Trophoblast cell (in vitro differentiated cells and primary cell): ENCODE measurements at regions not wholly inside any gene's neighbourhood (a gene's known extent, or its start where the extent isn't known, plus 50 kb on each side); places are given as distances from the start of the nearest gene placed in this dataset.
A peak's percentile ranks its signal among the peaks of the same experiment; 100 is the strongest.

Experiments
- DNase-seq, 2 donors: peaks; one replicate each; pipeline ENCODE4 v3.0.0-alpha.2; 2016
- H2AFZ ChIP-seq: 2 replicates; pipeline ENCODE4 v1.6.1; 2013; ENCODE audit warnings: low read length, moderate library complexity, mild to moderate bottlenecking; ENCODE audit not compliant: insufficient read depth, poor library complexity
- H2AK5ac ChIP-seq: 2 replicates; pipeline ENCODE4 v1.6.1; 2013; ENCODE audit warnings: mild to moderate bottlenecking, low read length
- H2BK120ac ChIP-seq: 2 replicates; pipeline ENCODE4 v1.6.1; 2013; ENCODE audit warnings: low read length, mild to moderate bottlenecking, moderate library complexity; ENCODE audit not compliant: insufficient read depth, poor library complexity
- H2BK12ac ChIP-seq: 2 replicates; pipeline ENCODE4 v1.6.1; 2013; ENCODE audit warnings: mild to moderate bottlenecking, low read length, moderate library complexity
- H2BK5ac ChIP-seq: 2 replicates; pipeline ENCODE4 v1.6.1; 2013; ENCODE audit warnings: low read length, low read depth, moderate library complexity, mild to moderate bottlenecking; ENCODE audit not compliant: poor library complexity
- H3K14ac ChIP-seq: 2 replicates; pipeline ENCODE4 v1.6.1; 2013; ENCODE audit warnings: mild to moderate bottlenecking, low read length
- H3K18ac ChIP-seq: 2 replicates; pipeline ENCODE4 v1.6.1; 2013; ENCODE audit warnings: mild to moderate bottlenecking, low read length
- H3K23ac ChIP-seq: 2 replicates; pipeline ENCODE4 v1.6.1; 2013; ENCODE audit warnings: low read length
- H3K27ac ChIP-seq: 2 replicates; pipeline ENCODE4 v1.5.1; 2013; ENCODE audit warnings: low read depth, mild to moderate bottlenecking, inconsistent platforms, low read length, moderate library complexity
- H3K27me3 ChIP-seq: 2 replicates; pipeline ENCODE4 v1.6.1; 2013; ENCODE audit warnings: inconsistent platforms, mild to moderate bottlenecking, low read length, moderate library complexity; ENCODE audit not compliant: insufficient read depth
- H3K36me3 ChIP-seq, 2 experiments: 1 replicate in 1 of 2; 2 replicates in 1 of 2; pipeline ENCODE4 v1.6.1; 2013; ENCODE audit warnings: low read length in 2 of 2, mild to moderate bottlenecking in 2 of 2, moderate library complexity in 1 of 2; ENCODE audit not compliant: insufficient read depth in 2 of 2, control insufficient read depth in 1 of 2
- H3K4ac ChIP-seq: 2 replicates; pipeline ENCODE4 v1.6.1; 2013; ENCODE audit warnings: low read depth, mild to moderate bottlenecking, low read length, moderate library complexity
- H3K4me1 ChIP-seq, 2 experiments: 1 replicate in 1 of 2; 2 replicates in 1 of 2; pipeline ENCODE4 v1.6.1; 2013; ENCODE audit warnings: low read length in 2 of 2, mild to moderate bottlenecking in 2 of 2, moderate library complexity in 1 of 2; ENCODE audit not compliant: insufficient read depth in 2 of 2, control insufficient read depth in 1 of 2
- H3K4me2 ChIP-seq: 2 replicates; pipeline ENCODE4 v1.6.1; 2013; ENCODE audit warnings: inconsistent platforms, mild to moderate bottlenecking, low read length, moderate library complexity
- H3K4me3 ChIP-seq: 2 replicates; pipeline ENCODE4 v1.5.1; 2013; ENCODE audit warnings: mild to moderate bottlenecking, low read depth, low read length, inconsistent platforms
- H3K79me1 ChIP-seq: one replicate; pipeline ENCODE4 v1.6.1; 2013; ENCODE audit warnings: low read length
- H3K79me2 ChIP-seq: 2 replicates; pipeline ENCODE4 v1.6.1; 2013; ENCODE audit warnings: low read length, mild to moderate bottlenecking; ENCODE audit not compliant: control insufficient read depth, insufficient read depth, poor library complexity
- H3K9ac ChIP-seq: 2 replicates; pipeline ENCODE4 v1.6.1; 2013; ENCODE audit warnings: mild to moderate bottlenecking, low read length
- H3K9me3 ChIP-seq: 2 replicates; pipeline ENCODE4 v1.6.1; 2013; ENCODE audit warnings: low read depth, mild to moderate bottlenecking, control low read depth, inconsistent platforms, low read length; ENCODE audit not compliant: insufficient read depth
- H4K12ac ChIP-seq: 2 replicates; pipeline ENCODE4 v1.6.1; 2013; ENCODE audit warnings: low read depth, mild to moderate bottlenecking, low read length, moderate library complexity
- H4K8ac ChIP-seq: 2 replicates; pipeline ENCODE4 v1.6.1; 2013; ENCODE audit warnings: low read depth, mild to moderate bottlenecking, low read length, moderate library complexity
- H4K91ac ChIP-seq: one replicate; pipeline ENCODE4 v1.6.1; 2013; ENCODE audit warnings: low read depth, mild to moderate bottlenecking, low read length, moderate library complexity
- WGBS: extraction: QIAGEN DNeasy Blood & Tissue Kit; methylation state at CpG from one replicate; pipeline ENCODE4 v1.1.7; 2013; ENCODE audit warnings: missing lambda C conversion rate; ENCODE audit not compliant: insufficient read length, insufficient coverage; ENCODE audit errors: extremely low coverage; 5-methylcytosine and 5-hydroxymethylcytosine counted together

- H3K79me2 ChIP-seq = no peaks in the 10 kb centered on the region
- H3K4me2 ChIP-seq = no peak overlapping the region
- peaks cover 3% of the 10 kb centered on the region for H3K9me3 ChIP-seq
- no peak overlapping the region for H4K8ac ChIP-seq
- no peak overlapping the region for H3K14ac ChIP-seq
- no peak for DNase-seq
- no peak overlapping the region for H3K23ac ChIP-seq
- H3K18ac ChIP-seq = no peak overlapping the region
- H3K4me1 ChIP-seq = peaks cover 0 to 2% of the 10 kb centered on the region in 2 experiments
- no peaks in the 10 kb centered on the region for H3K36me3 ChIP-seq
- H3K9ac ChIP-seq = no peak overlapping the region
- no peak overlapping the region for H3K4me3 ChIP-seq
- no peak overlapping the region for H2BK120ac ChIP-seq
- no peaks in the 10 kb centered on the region for H3K27me3 ChIP-seq
- H2BK12ac ChIP-seq = no peak overlapping the region
- no peak overlapping the region for H3K4ac ChIP-seq
- no peak overlapping the region for H4K91ac ChIP-seq
- no peak overlapping the region for H2BK5ac ChIP-seq
- H2AK5ac ChIP-seq = no peak overlapping the region
- no peak overlapping the region for H2AFZ ChIP-seq
- no CpG with 5 or more reads among the region's 10 CpGs for WGBS
- no peak overlapping the region for H4K12ac ChIP-seq
- H3K27ac ChIP-seq = no peak overlapping the region
- no peaks in the 10 kb centered on the region for H3K79me1 ChIP-seq
These were observed 59.6 kb upstream of the GCSH start for GRCh38 chr16:81155769-81156168.

DNA sequence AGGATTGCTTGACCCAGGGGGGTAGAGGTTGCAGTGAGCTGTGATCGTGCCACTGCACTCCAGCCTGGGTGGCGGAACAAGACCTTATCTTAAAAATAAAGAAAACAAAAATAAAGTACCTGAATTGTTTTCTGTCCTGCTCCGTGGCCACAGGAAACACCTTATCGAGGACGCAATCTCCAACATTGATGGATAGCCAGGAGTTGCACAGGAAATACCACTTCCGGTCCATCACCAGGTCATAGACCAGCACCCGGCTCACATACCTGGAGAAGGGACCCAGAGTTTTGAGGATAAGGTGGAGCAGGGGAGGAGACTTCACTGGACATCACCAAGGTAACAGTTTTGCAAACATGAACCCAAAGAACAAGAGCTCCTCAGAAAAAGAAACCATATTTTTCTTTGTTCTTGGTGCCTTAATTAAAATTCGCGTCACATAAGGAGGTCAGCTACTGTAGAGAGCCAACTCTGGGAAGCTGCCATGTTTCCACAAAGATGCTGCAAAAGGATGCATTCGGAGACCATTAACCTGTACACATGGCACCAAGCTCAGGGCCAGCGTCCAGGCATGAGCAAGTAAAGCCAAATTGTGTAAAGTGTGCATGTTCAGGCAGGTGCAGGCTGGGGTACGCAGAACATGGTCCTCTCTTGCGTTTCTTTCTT, 55.6 kb upstream of the GCSH start:
- Histone ChIP-seq H3K4me1 (peaks cover 0 to 2% of the 10 kb centered on the region in 2 experiments), H3K27me3 (no peaks in the 10 kb centered on the region), H2AK5ac (no peak overlapping the region), H2BK120ac (no peak overlapping the region), H3K27ac (no peak overlapping the region), H4K8ac (no peak overlapping the region), H3K9me3 (no peaks in the 10 kb centered on the region), H2BK5ac (no peak overlapping the region), H4K91ac (no peak overlapping the region), H2AFZ (no peak overlapping the region), H3K23ac (no peak overlapping the region), H3K79me1 (peaks cover 4% of the 10 kb centered on the region), H3K4ac (no peak overlapping the region), H3K4me3 (no peak overlapping the region), H3K14ac (no peak overlapping the region), H3K36me3 (no peaks in the 10 kb centered on the region), H3K9ac (no peak overlapping the region), H3K4me2 (no peak overlapping the region), H2BK12ac (no peak overlapping the region), H3K18ac (no peak overlapping the region), H4K12ac (no peak overlapping the region), H3K79me2 (no peaks in the 10 kb centered on the region)
- no peak for DNase-seq
- no CpG with 5 or more reads among the region's 13 CpGs for WGBS

- H3K4me2 ChIP-seq = no peak overlapping the region
- WGBS = no CpG with 5 or more reads among the region's 10 CpGs
These were observed 53.4 kb upstream of the GCSH start for GRCh38 chr16:81149614-81150013.

DNA sequence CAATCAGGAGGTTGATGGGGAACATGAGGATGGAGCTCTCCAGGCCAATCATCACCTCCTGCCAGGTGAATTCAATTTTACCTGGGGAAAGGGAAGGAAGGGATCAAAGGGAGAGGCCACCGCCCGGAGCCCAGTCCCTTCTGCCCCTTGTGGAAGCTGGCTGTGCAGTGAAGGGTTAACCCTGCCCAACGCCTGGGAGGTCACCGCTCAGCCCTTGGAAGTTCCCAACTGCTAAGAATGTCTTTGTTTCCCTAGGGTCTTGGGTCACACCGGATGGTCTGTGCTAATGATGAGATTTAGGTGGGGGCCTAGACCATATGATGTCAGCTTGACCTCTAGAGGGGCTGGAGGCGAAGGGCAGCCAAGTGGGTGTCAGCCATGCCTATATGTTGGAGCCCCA, 52.1 kb upstream of the GCSH start:
- Histone ChIP-seq H3K14ac (no peak overlapping the region), H3K4ac (no peak overlapping the region), H3K79me1 (peaks cover 12% of the 10 kb centered on the region), H4K91ac (peak overlapping the region; percentile 16), H4K12ac (no peak overlapping the region), H2BK5ac (no peak overlapping the region), H3K9ac (no peak overlapping the region), H3K27ac (no peak overlapping the region), H2BK120ac (no peak overlapping the region), H3K79me2 (no peaks in the 10 kb centered on the region), H3K4me2 (no peak overlapping the region), H3K4me3 (no peak overlapping the region), H3K18ac (no peak overlapping the region), H3K9me3 (no peaks in the 10 kb centered on the region), H3K4me1 (peaks cover 5 to 12% of the 10 kb centered on the region in 2 experiments), H3K36me3 (no peaks in the 10 kb centered on the region), H2BK12ac (no peak overlapping the region), H4K8ac (no peak overlapping the region), H3K23ac (no peak overlapping the region), H2AFZ (no peak overlapping the region), H3K27me3 (no peaks in the 10 kb centered on the region), H2AK5ac (peak overlapping the region; percentile 50)
- DNase-seq = no peak
- no CpG with 5 or more reads among the region's 6 CpGs for WGBS

More at GRCh38 chr16:81149614-81150013, 53.4 kb upstream of the GCSH start:
- Histone ChIP-seq H2BK5ac (no peak overlapping the region), H4K12ac (no peak overlapping the region), H3K79me2 (no peaks in the 10 kb centered on the region), H3K9ac (no peak overlapping the region), H3K36me3 (no peaks in the 10 kb centered on the region), H2BK12ac (no peak overlapping the region), H3K4me3 (no peak overlapping the region), H4K91ac (no peak overlapping the region), H2AFZ (no peak overlapping the region), H3K23ac (no peak overlapping the region), H2AK5ac (no peak overlapping the region), H3K4ac (no peak overlapping the region), H3K79me1 (peaks cover 9% of the 10 kb centered on the region), H4K8ac (no peak overlapping the region), H2BK120ac (no peak overlapping the region), H3K9me3 (no peaks in the 10 kb centered on the region), H3K18ac (no peak overlapping the region), H3K4me1 (peaks cover 5 to 8% of the 10 kb centered on the region in 2 experiments), H3K14ac (no peak overlapping the region), H3K27me3 (no peaks in the 10 kb centered on the region), H3K27ac (no peak overlapping the region)
- no peak for DNase-seq
